Esophagus mucosa (tissue), 1 donor: ENCODE measurements at regions not wholly inside any gene's neighbourhood (a gene's known extent, or its start where the extent isn't known, plus 50 kb on each side); places are given as distances from the start of the nearest gene placed in this dataset.
"Not testable (repeated sequence)": the region's sequence is repeated elsewhere in the genome, so short reads cannot be mapped to it uniquely, and the experiment has no call there.

Experiments used
- ATAC-seq: fragments of 200-7000 bp; cut with Tn5 transposase; one replicate; pipeline ENCODE4 v1.9.1; 2020
- donor health status: DM: yes; HTN: yes; CAD: no.

- ATAC-seq: no peak
Measured at GRCh38 chr4:14335872-14336271, 666.4 kb upstream of the CPEB2 start.

- no peak for ATAC-seq
Measured at GRCh38 chr4:14336656-14337055, 665.6 kb upstream of the CPEB2 start.

- no peak for ATAC-seq
Measured at GRCh38 chr4:14337892-14338584, 664.2 kb upstream of the CPEB2 start.

GRCh38 chr4:14338585-14339265 is 663.6 kb upstream of the CPEB2 start:
- ATAC-seq: no peak

- ATAC-seq: no peak
Measured at GRCh38 chr4:14339715-14340114, 662.6 kb upstream of the CPEB2 start.

GRCh38 chr4:14340321-14340720 is 662.0 kb upstream of the CPEB2 start:
- no peak for ATAC-seq

GRCh38 chr4:14343961-14344360 is 658.3 kb upstream of the CPEB2 start:
- no peak for ATAC-seq

- ATAC-seq: peak; percentile 80
Measured at GRCh38 chr4:14345356-14345775, 656.9 kb upstream of the CPEB2 start.

- ATAC-seq: no peak
Measured at GRCh38 chr4:14347526-14347925, 654.8 kb upstream of the CPEB2 start.

GRCh38 chr4:14348506-14348905 is 653.8 kb upstream of the CPEB2 start:
- ATAC-seq: no peak

- not testable (repeated sequence) for ATAC-seq
Measured at GRCh38 chr4:14358544-14359160, 643.6 kb upstream of the CPEB2 start.

GRCh38 chr4:14359991-14360390 is 642.3 kb upstream of the CPEB2 start:
- ATAC-seq: no peak

- ATAC-seq: peak; percentile 22
Measured at GRCh38 chr4:14361084-14361483, 641.2 kb upstream of the CPEB2 start.

- no peak for ATAC-seq
Measured at GRCh38 chr4:14362385-14362784, 639.9 kb upstream of the CPEB2 start.

GRCh38 chr4:14364953-14365536 is 637.2 kb upstream of the CPEB2 start:
- no peak for ATAC-seq

GRCh38 chr4:14368391-14368790 is 633.9 kb upstream of the CPEB2 start:
- ATAC-seq: no peak

- ATAC-seq: no peak
Measured at GRCh38 chr4:14371131-14371530, 631.1 kb upstream of the CPEB2 start.

- no peak for ATAC-seq
Measured at GRCh38 chr4:14375816-14376215, 626.5 kb upstream of the CPEB2 start.

GRCh38 chr4:14379183-14379582 is 623.1 kb upstream of the CPEB2 start:
- peak; percentile 41 for ATAC-seq

GRCh38 chr4:14383652-14384051 is 618.6 kb upstream of the CPEB2 start:
- no peak for ATAC-seq

- ATAC-seq: no peak
Measured at GRCh38 chr4:14384824-14385223, 617.5 kb upstream of the CPEB2 start.

- no peak for ATAC-seq
Measured at GRCh38 chr4:14386196-14386595, 616.1 kb upstream of the CPEB2 start.

- ATAC-seq: no peak
Measured at GRCh38 chr4:14387647-14388046, 614.6 kb upstream of the CPEB2 start.

- no peak for ATAC-seq
Measured at GRCh38 chr4:14392378-14392777, 609.9 kb upstream of the CPEB2 start.
